CD4-positive, alpha-beta T cell treated with Interferon gamma for 1 hour (primary cell): ENCODE measurements at regions not wholly inside any gene's neighbourhood (a gene's known extent, or its start where the extent isn't known, plus 50 kb on each side); places are given as distances from the start of the nearest gene placed in this dataset.

Experiments
- DNase-seq: peaks from one replicate; pipeline ENCODE4 v3.0.0-alpha.2; 2020

GRCh38 chr11:128213461-128213860 is 373.9 kb downstream of the ETS1 start:
- DNase-seq: no peak

DNA sequence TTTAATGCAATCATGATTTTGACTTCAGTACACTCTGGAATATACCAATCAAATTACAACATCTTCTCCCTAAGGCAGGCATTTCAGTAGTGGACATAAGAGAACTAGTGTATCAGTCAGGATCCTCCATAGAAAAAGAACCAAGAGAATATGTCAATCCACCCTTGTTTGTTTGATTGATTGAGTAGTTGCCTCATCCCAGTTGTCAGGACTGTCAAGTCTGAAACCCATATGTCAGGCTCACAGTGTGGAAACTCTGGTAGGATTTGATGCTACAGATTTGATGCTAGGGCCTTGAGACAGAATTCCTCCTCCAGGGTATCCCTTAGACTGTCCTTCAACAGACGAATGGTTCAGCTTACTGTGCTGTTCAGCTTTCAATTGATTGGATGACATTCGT is 375.0 kb downstream of the ETS1 start:
- no peak for DNase-seq

- no peak for DNase-seq
Observed at GRCh38 chr11:128210148-128210940, 377.0 kb downstream of the ETS1 start.

GRCh38 chr11:128209138-128209435 is 378.3 kb downstream of the ETS1 start:
- DNase-seq: no peak

GRCh38 chr11:128208329-128209137 is 378.8 kb downstream of the ETS1 start:
- DNase-seq: no peak

- DNase-seq: no peak
Observed at GRCh38 chr11:128207861-128208321, 379.5 kb downstream of the ETS1 start.

GRCh38 chr11:128206461-128206860 is 380.9 kb downstream of the ETS1 start:
- no peak for DNase-seq

- no peak for DNase-seq
Observed at GRCh38 chr11:128205796-128206195, 381.6 kb downstream of the ETS1 start.

GRCh38 chr11:128204898-128205297 is 382.5 kb downstream of the ETS1 start:
- DNase-seq: no peak

GRCh38 chr11:128201801-128202200 is 385.6 kb downstream of the ETS1 start:
- no peak for DNase-seq

GRCh38 chr11:128201009-128201408 is 386.3 kb downstream of the ETS1 start:
- DNase-seq: no peak

GRCh38 chr11:128200467-128200866 is 386.9 kb downstream of the ETS1 start:
- DNase-seq: no peak

DNA sequence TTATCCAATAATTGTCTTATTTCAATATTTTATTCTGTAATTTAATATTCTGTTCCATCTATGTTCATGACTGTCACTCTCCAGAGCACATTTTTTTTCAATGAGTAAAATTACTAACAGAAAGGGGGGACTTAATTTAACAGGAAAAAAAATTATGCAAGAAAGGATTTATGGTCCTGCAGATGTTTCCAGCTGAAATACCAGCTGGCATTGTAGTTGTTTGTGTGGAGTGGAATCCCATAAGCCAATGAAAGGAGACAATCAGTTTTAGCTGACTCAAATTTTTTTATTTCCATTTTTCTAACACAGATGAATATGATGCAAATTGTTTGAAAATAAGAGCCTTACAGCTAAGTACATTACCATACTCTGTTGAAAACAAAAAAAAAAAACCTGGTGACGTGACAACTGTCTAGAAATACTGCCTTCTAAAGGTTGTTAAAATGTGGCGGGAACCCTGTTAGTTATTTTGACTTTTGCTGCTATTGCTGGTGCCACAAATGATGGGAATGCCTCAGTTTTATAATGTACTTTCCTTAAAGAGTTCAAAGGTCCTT is 389.1 kb downstream of the ETS1 start:
- DNase-seq: no peak

DNA sequence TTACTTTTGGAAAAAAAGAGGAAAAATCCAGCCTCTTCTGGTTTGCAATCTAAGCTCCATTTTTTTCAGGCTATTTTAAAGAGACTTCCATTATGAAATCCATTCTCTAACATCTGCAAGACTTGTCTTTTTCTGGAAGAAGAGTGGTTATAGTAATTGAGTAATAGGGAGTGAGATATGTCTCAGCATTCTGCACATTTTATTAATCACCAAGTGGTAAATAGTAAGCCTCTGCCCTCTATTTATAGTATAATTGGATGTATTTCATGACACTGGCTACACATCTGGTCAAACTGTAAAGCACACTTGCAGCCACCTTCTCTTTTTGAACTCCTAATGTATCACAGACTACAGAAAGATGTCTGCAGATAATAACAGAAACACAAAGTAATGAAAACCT is 391.1 kb downstream of the ETS1 start:
- no peak for DNase-seq

DNA sequence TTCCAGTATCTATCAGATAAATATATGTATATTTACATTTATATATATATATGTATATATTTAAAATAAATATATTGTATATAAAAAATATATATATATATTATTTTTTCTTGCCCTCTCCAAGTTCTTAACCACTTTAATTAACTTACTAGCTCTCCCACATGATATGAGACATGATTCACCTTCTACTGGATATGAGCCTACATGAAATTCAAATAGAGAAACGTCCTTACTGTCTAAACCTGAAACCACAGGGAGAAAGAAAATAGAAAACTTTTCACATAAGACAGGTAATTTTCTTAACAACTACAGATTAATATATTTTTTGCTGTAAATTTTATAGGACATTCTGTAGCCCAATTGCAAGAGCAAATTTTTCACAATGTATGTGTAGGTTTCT is 391.6 kb downstream of the ETS1 start:
- no peak for DNase-seq

DNA sequence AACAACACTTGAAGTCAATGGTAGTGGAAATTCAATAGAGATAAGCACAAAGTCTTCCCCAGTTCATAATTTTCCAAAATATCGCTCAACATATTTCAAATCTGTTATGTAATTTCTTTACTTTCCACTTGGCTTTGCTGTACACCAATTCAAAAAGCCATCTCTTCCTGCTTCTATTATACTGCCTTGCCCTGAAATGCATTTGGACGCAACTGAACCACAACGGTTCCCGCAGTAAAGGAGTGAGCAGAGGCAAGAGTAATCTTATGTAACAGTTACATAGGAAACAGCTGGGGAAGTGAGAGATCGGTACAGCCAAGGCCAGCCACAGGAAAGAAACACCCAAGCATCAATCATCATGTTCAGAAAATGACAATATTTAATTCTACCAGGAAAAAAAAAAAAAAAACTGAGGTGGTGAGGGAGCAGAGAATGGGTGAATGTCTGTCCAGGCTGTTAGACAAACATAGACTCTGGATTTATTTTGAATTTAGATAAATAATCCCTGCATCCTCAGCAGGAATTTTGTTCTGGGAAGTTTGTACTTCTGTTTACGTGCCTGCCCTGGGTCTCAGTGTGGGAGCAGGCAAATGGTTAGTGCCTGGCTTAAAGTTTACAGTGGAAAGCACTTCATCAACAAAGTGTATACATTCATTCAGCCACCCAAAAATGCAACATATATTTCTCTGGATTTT is 392.2 kb downstream of the ETS1 start:
- peak; percentile 67 for DNase-seq

GRCh38 chr11:128194216-128194615 is 393.1 kb downstream of the ETS1 start:
- DNase-seq: no peak

DNA sequence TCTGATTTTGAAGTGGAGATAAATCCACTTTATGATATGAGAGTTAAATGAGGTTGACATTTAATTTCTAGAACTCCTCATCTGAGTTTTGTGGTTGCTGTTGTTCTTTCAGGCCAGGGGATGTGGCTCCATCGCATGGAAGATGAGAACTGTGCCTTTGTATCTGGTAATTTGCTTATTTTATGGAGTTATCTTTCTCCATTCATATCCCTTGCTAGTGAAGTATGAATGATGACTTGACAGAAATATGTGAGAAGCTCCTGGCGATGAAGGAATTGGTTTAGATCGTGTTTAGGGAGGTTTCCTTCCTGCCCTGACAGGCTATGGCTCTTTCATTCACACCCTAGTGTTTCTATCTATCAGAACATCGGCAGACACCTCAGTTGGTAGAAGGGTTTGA is 393.7 kb downstream of the ETS1 start:
- DNase-seq: no peak

GRCh38 chr11:128190312-128190711 is 397.0 kb downstream of the ETS1 start:
- peak; percentile 52 for DNase-seq

GRCh38 chr11:128189823-128190222 is 397.5 kb downstream of the ETS1 start:
- no peak for DNase-seq

GRCh38 chr11:128188346-128189004 is 398.9 kb downstream of the ETS1 start:
- no peak for DNase-seq

DNA sequence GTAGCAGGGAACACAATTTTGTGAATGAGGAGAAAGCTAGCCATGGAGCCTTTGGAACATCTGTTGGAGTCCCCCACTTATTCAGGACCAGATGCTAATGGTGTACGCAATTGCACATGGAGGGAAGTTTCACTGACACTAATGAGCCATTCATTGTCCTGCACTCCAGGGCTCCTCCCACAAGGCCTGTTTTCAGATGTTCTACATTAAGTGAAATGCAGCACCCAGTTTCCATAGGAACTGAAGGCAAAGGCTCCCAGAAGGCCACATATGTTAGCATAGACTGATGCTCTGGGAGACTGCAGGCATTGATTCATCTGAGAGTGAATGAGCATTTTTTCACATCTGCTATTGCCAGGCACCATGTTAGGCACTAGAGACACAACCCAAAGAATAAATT is 399.5 kb downstream of the ETS1 start:
- DNase-seq: no peak

DNA sequence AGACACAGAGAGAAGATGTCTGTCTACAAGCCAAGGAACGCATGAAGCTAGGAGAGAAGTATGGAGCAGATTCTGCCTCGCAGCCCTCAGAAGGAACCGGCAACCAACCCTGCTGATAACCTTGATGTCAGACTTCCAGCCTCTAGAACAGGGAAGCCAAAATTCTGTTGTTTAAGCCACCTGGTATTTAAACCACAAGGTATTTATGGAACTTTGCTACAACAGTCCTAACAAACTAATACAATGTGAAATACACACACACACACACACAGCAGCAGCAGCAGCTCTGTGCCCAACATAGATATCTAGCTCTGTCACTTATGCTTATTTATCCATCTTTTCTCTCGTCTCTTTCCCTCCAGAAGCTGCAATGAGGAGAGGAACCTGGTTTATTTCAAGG is 400.0 kb downstream of the ETS1 start:
- DNase-seq: no peak
